ENCODE measurements at regions not wholly inside any gene's neighbourhood (a gene's known extent, or its start where the extent isn't known, plus 50 kb on each side); places are given as distances from the start of the nearest gene placed in this dataset.

DNA sequence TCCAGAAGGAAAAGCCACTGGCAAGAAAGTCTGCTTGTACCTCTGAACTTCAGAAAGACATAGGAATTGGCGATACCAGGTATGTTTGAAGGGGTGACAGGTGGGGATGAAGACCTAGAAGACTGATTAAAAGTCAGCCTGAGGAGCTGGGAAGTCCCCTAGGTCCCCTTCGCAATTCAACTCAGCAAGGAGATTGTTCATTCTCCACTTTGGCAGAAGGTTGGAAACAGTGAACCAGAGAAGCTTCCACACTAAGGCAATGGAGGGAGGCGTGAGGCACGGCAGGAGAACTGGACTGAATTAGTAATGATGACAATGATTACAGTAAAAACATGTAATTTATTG lies 240.3 kb upstream of the TMPO start:
- H3K4me3 Mint-ChIP-seq, result no peak overlapping the region
- peaks cover 6% of the 10 kb centered on the region for H3K27me3 Mint-ChIP-seq

DNA sequence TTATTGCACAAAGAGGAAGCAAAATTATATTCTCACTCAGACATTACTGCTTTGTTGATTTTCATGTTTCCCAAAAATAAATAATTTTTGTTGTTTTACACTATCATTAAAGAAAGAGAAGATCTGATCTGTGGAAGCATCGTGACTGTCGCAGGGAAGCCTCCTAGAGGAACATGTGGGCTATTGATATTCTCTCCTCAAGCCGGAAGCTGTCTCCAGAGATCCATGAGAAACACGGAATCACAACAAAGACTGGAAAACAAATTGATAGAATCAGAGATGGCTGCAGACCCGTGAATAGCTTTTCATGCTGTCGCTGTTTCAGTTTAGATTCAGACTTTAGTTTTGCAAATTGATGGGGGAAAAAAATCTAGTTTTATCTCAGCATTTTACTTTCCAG lies 235.2 kb upstream of the TMPO start:
- H3K27ac Mint-ChIP-seq, result no peak overlapping the region
- no peak for TF ChIP-seq EZH2 (IDR thresholded peaks at IDR 0.05; ENCODE audit: borderline replicate concordance, insufficient read depth, low read depth, low read length, poor library complexity, severe bottlenecking)
- TF ChIP-seq, protein P1, sequence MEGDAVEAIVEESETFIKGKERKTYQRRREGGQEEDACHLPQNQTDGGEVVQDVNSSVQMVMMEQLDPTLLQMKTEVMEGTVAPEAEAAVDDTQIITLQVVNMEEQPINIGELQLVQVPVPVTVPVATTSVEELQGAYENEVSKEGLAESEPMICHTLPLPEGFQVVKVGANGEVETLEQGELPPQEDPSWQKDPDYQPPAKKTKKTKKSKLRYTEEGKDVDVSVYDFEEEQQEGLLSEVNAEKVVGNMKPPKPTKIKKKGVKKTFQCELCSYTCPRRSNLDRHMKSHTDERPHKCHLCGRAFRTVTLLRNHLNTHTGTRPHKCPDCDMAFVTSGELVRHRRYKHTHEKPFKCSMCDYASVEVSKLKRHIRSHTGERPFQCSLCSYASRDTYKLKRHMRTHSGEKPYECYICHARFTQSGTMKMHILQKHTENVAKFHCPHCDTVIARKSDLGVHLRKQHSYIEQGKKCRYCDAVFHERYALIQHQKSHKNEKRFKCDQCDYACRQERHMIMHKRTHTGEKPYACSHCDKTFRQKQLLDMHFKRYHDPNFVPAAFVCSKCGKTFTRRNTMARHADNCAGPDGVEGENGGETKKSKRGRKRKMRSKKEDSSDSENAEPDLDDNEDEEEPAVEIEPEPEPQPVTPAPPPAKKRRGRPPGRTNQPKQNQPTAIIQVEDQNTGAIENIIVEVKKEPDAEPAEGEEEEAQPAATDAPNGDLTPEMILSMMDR (IDR thresholded peaks at IDR 0.05), result no peak
- intact Hi-C loops (cut with micrococcal nuclease), result no loop called here
- no peaks in the 10 kb centered on the region for H3K9me3 Mint-ChIP-seq (ENCODE audit: insufficient read depth)
- no peaks in the 10 kb centered on the region for H3K27me3 ChIP-seq (replicated peaks in 1 of 4; ENCODE audit: control extremely low read depth in 1 of 4, control insufficient read depth in 3 of 4, insufficient read depth in 4 of 4, low read length in 3 of 4)
- H2AFZ ChIP-seq (ENCODE audit: insufficient read depth, low read depth, low read length, poor library complexity, severe bottlenecking), result no peak overlapping the region
- no peak overlapping the region for H3K4me3 ChIP-seq (ENCODE audit: control extremely low read depth in 1 of 5, extremely low read depth in 1 of 5, insufficient read depth in 1 of 5, low read depth in 2 of 5, low read length in 4 of 5)
- POLR2A ChIA-PET, result no interaction called here
- H3K4me3 Mint-ChIP-seq, result no peak overlapping the region
- no peak overlapping the region for H3K9ac ChIP-seq (ENCODE audit: low read length)
- no peaks in the 10 kb centered on the region for H3K4me1 Mint-ChIP-seq
- CTCF ChIA-PET, result no interaction called here
- WGBS (ENCODE audit: insufficient coverage), result 91% methylated on average over 6 of the region's 6 CpGs
- no peaks in the 10 kb centered on the region for H3K4me1 ChIP-seq (ENCODE audit: control insufficient read depth in 2 of 2, insufficient read depth in 2 of 2, low read length in 2 of 2)
- H3K27ac ChIP-seq (ENCODE audit: low read length in 2 of 2), result no peak overlapping the region
- no peaks in the 10 kb centered on the region for H3K9me3 ChIP-seq (ENCODE audit: control extremely low read depth in 1 of 3, control insufficient read depth in 2 of 3, insufficient read depth in 1 of 3, low read length in 2 of 3)
- no peaks in the 10 kb centered on the region for H3K36me3 ChIP-seq (replicated peaks in 1 of 2; ENCODE audit: control extremely low read depth in 1 of 2, control insufficient read depth in 1 of 2, extremely low read depth in 1 of 2, insufficient read depth in 2 of 2, low read length in 1 of 2)
- ATAC-seq (ENCODE audit: low read depth) (no peak), DNase-seq (no peak)
- H3K4me2 ChIP-seq (replicated peaks; ENCODE audit: low read depth, low read length, poor library complexity, severe bottlenecking), result no peak overlapping the region
- peaks cover 13% of the 10 kb centered on the region for H3K27me3 Mint-ChIP-seq
- H4K20me1 ChIP-seq (ENCODE audit: control insufficient read depth, insufficient read depth, low read length, poor library complexity, severe bottlenecking), result no peaks in the 10 kb centered on the region
- no peaks in the 10 kb centered on the region for H3K79me2 ChIP-seq (ENCODE audit: control insufficient read depth, insufficient read depth, low read length)

More for the DNA sequence above, 240.3 kb upstream of the TMPO start:
- no peak for DNase-seq
- no peak overlapping the region for H3K4me2 ChIP-seq (replicated peaks; ENCODE audit: low read depth, low read length, poor library complexity, severe bottlenecking)
- WGBS (ENCODE audit: insufficient coverage), result 75% methylated on average over 2 of the region's 4 CpGs
- H4K20me1 ChIP-seq (ENCODE audit: control insufficient read depth, insufficient read depth, low read length, poor library complexity, severe bottlenecking), result no peaks in the 10 kb centered on the region
- no peak for TF ChIP-seq EZH2 (IDR thresholded peaks at IDR 0.05; ENCODE audit: borderline replicate concordance, insufficient read depth, low read depth, low read length, poor library complexity, severe bottlenecking)
- TF ChIP-seq, protein P1 (IDR thresholded peaks at IDR 0.05), result no peak
- CTCF ChIA-PET, result no interaction called here
- Mint-ChIP-seq H3K9me3 (ENCODE audit: insufficient read depth) (no peaks in the 10 kb centered on the region), H3K27ac (no peak overlapping the region), H3K4me1 (no peaks in the 10 kb centered on the region)
- intact Hi-C loops (cut with micrococcal nuclease), result no loop called here
- H2AFZ ChIP-seq (ENCODE audit: insufficient read depth, low read depth, low read length, poor library complexity, severe bottlenecking), result no peak overlapping the region
- H3K4me3 ChIP-seq (ENCODE audit: control extremely low read depth in 1 of 5, extremely low read depth in 1 of 5, insufficient read depth in 1 of 5, low read depth in 2 of 5, low read length in 4 of 5), result no peak overlapping the region
- no peak for ATAC-seq (ENCODE audit: low read depth)
- no peaks in the 10 kb centered on the region for H3K79me2 ChIP-seq (ENCODE audit: control insufficient read depth, insufficient read depth, low read length)
- H3K9me3 ChIP-seq (ENCODE audit: control extremely low read depth in 1 of 3, control insufficient read depth in 2 of 3, insufficient read depth in 1 of 3, low read length in 2 of 3), result peaks cover 0 to 1% (median 0%) of the 10 kb centered on the region in 3 donors
- H3K4me1 ChIP-seq (ENCODE audit: control insufficient read depth in 2 of 2, insufficient read depth in 2 of 2, low read length in 2 of 2), result no peaks in the 10 kb centered on the region
- H3K27me3 ChIP-seq (replicated peaks in 1 of 4; ENCODE audit: control extremely low read depth in 1 of 4, control insufficient read depth in 3 of 4, insufficient read depth in 4 of 4, low read length in 3 of 4), result no peaks in the 10 kb centered on the region
- no peak overlapping the region for H3K9ac ChIP-seq (ENCODE audit: low read length)
- H3K36me3 ChIP-seq (replicated peaks in 1 of 2; ENCODE audit: control extremely low read depth in 1 of 2, control insufficient read depth in 1 of 2, extremely low read depth in 1 of 2, insufficient read depth in 2 of 2, low read length in 1 of 2), result no peaks in the 10 kb centered on the region
- no peak overlapping the region for H3K27ac ChIP-seq (ENCODE audit: low read length in 2 of 2)
- POLR2A ChIA-PET, result no interaction called here
